A549 (cell line): ENCODE measurements at regions not wholly inside any gene's neighbourhood (a gene's known extent, or its start where the extent isn't known, plus 50 kb on each side); places are given as distances from the start of the nearest gene placed in this dataset.

Source experiments
- CTCF ChIP-seq: fragments of >200 bp; sonication (Bioruptor Twin); formaldehyde crosslinking; IDR thresholded peaks from 3 replicates; pipeline ENCODE4 v1.5.1; 2016
- POLR2A ChIP-seq: IDR thresholded peaks from 2 replicates; pipeline ENCODE4 v1.6.1; 2012; ENCODE audit warnings: mild to moderate bottlenecking, low read length
- USF2 ChIP-seq: fragments of 450-650 bp; IDR thresholded peaks from 2 replicates; pipeline ENCODE4 v1.6.1; 2014; ENCODE audit warnings: antibody characterized with exemption

GRCh38 chr13:72539925-72540324 lies 187.5 kb downstream of the MZT1 start:
- TF ChIP-seq CTCF = no peak
- no peak for TF ChIP-seq POLR2A
- no peak for TF ChIP-seq USF2
